ENCODE measurements at regions not wholly inside any gene's neighbourhood (a gene's known extent, or its start where the extent isn't known, plus 50 kb on each side); places are given as distances from the start of the nearest gene placed in this dataset.

GRCh38 chr15:29490747-29491471 lies 221.3 kb upstream of the NSMCE3 start:
- DNase-seq, result no peak
- Histone ChIP-seq H3K4me3 (no peak overlapping the region), H3K9me3 (no peaks in the 10 kb centered on the region), H3K27me3 (no peaks in the 10 kb centered on the region), H3K36me3 (no peaks in the 10 kb centered on the region)

GRCh38 chr15:29480949-29481348 lies 211.3 kb upstream of the NSMCE3 start:
- Histone ChIP-seq H3K9me3 (no peaks in the 10 kb centered on the region), H3K4me3 (no peak overlapping the region), H3K36me3 (no peaks in the 10 kb centered on the region), H3K27me3 (no peaks in the 10 kb centered on the region)
- no peak for DNase-seq

GRCh38 chr15:29480278-29480677 lies 210.7 kb upstream of the NSMCE3 start:
- Histone ChIP-seq H3K9me3 (no peaks in the 10 kb centered on the region), H3K27me3 (no peaks in the 10 kb centered on the region), H3K4me3 (no peak overlapping the region), H3K36me3 (no peaks in the 10 kb centered on the region)
- DNase-seq, result no peak

- Histone ChIP-seq H3K36me3 (no peaks in the 10 kb centered on the region), H3K27me3 (no peaks in the 10 kb centered on the region), H3K4me3 (no peak overlapping the region), H3K9me3 (no peaks in the 10 kb centered on the region)
- DNase-seq, result no peak
Measured at GRCh38 chr15:29477256-29477655, 207.6 kb upstream of the NSMCE3 start.

- no peaks in the 10 kb centered on the region for H3K27me3 ChIP-seq
- DNase-seq, result no peak
- no peak overlapping the region for H3K4me3 ChIP-seq
- no peaks in the 10 kb centered on the region for H3K9me3 ChIP-seq
- no peaks in the 10 kb centered on the region for H3K36me3 ChIP-seq
Measured at GRCh38 chr15:29476503-29477080, 207.0 kb upstream of the NSMCE3 start.

- Histone ChIP-seq H3K9me3 (no peaks in the 10 kb centered on the region), H3K4me3 (no peak overlapping the region), H3K36me3 (no peaks in the 10 kb centered on the region), H3K27me3 (no peaks in the 10 kb centered on the region)
- DNase-seq, result no peak
Measured at GRCh38 chr15:29475096-29475495, 205.5 kb upstream of the NSMCE3 start.

GRCh38 chr15:29473621-29474105 lies 204.0 kb upstream of the NSMCE3 start:
- Histone ChIP-seq H3K9me3 (no peaks in the 10 kb centered on the region), H3K36me3 (no peaks in the 10 kb centered on the region), H3K27me3 (no peaks in the 10 kb centered on the region), H3K4me3 (no peak overlapping the region)
- DNase-seq, result no peak

GRCh38 chr15:29472901-29473445 lies 203.4 kb upstream of the NSMCE3 start:
- Histone ChIP-seq H3K9me3 (no peaks in the 10 kb centered on the region), H3K27me3 (no peaks in the 10 kb centered on the region), H3K36me3 (no peaks in the 10 kb centered on the region), H3K4me3 (no peak overlapping the region)
- no peak for DNase-seq

GRCh38 chr15:29471757-29472156 lies 202.1 kb upstream of the NSMCE3 start:
- Histone ChIP-seq H3K27me3 (no peaks in the 10 kb centered on the region), H3K9me3 (no peaks in the 10 kb centered on the region), H3K36me3 (no peaks in the 10 kb centered on the region), H3K4me3 (no peak overlapping the region)
- no peak for DNase-seq

- Histone ChIP-seq H3K4me3 (no peak overlapping the region), H3K27me3 (no peaks in the 10 kb centered on the region), H3K36me3 (no peaks in the 10 kb centered on the region), H3K9me3 (no peaks in the 10 kb centered on the region)
- DNase-seq, result no peak
Measured at GRCh38 chr15:29471306-29471705, 201.7 kb upstream of the NSMCE3 start.

- H3K36me3 ChIP-seq, result no peaks in the 10 kb centered on the region
- DNase-seq, result no peak
- H3K27me3 ChIP-seq, result no peaks in the 10 kb centered on the region
- no peaks in the 10 kb centered on the region for H3K9me3 ChIP-seq
- H3K4me3 ChIP-seq, result no peak overlapping the region
Measured at GRCh38 chr15:29470794-29471193, 201.2 kb upstream of the NSMCE3 start.

- no peaks in the 10 kb centered on the region for H3K36me3 ChIP-seq
- DNase-seq, result no peak
- no peak overlapping the region for H3K4me3 ChIP-seq
- no peaks in the 10 kb centered on the region for H3K27me3 ChIP-seq
- no peaks in the 10 kb centered on the region for H3K9me3 ChIP-seq
Measured at GRCh38 chr15:29470311-29470710, 200.7 kb upstream of the NSMCE3 start.

- Histone ChIP-seq H3K27me3 (no peaks in the 10 kb centered on the region), H3K9me3 (no peaks in the 10 kb centered on the region), H3K4me3 (no peak overlapping the region), H3K36me3 (no peaks in the 10 kb centered on the region)
- DNase-seq, result no peak
Measured at GRCh38 chr15:29468899-29469298, 199.3 kb upstream of the NSMCE3 start.

GRCh38 chr15:29467091-29467490 lies 197.5 kb upstream of the NSMCE3 start:
- no peak for DNase-seq
- Histone ChIP-seq H3K27me3 (no peaks in the 10 kb centered on the region), H3K4me3 (no peak overlapping the region), H3K36me3 (no peaks in the 10 kb centered on the region), H3K9me3 (no peaks in the 10 kb centered on the region)

GRCh38 chr15:29466292-29466691 lies 196.7 kb upstream of the NSMCE3 start:
- H3K36me3 ChIP-seq, result no peaks in the 10 kb centered on the region
- H3K4me3 ChIP-seq, result no peak overlapping the region
- no peaks in the 10 kb centered on the region for H3K27me3 ChIP-seq
- DNase-seq, result no peak
- H3K9me3 ChIP-seq, result no peaks in the 10 kb centered on the region

GRCh38 chr15:29465816-29466215 lies 196.2 kb upstream of the NSMCE3 start:
- Histone ChIP-seq H3K9me3 (no peaks in the 10 kb centered on the region), H3K4me3 (no peak overlapping the region), H3K27me3 (no peaks in the 10 kb centered on the region), H3K36me3 (no peaks in the 10 kb centered on the region)
- no peak for DNase-seq

GRCh38 chr15:29465196-29465595 lies 195.6 kb upstream of the NSMCE3 start:
- Histone ChIP-seq H3K27me3 (no peaks in the 10 kb centered on the region), H3K36me3 (no peaks in the 10 kb centered on the region), H3K4me3 (no peak overlapping the region), H3K9me3 (no peaks in the 10 kb centered on the region)
- DNase-seq, result no peak

- Histone ChIP-seq H3K36me3 (no peaks in the 10 kb centered on the region), H3K4me3 (no peak overlapping the region), H3K9me3 (no peaks in the 10 kb centered on the region), H3K27me3 (no peaks in the 10 kb centered on the region)
- DNase-seq, result no peak
Measured at GRCh38 chr15:29461877-29462276, 192.3 kb upstream of the NSMCE3 start.
